VCaP (cell line): ENCODE measurements at regions not wholly inside any gene's neighbourhood (a gene's known extent, or its start where the extent isn't known, plus 50 kb on each side); places are given as distances from the start of the nearest gene placed in this dataset.
A peak's percentile ranks its signal among the peaks of the same experiment; 100 is the strongest.
"Not testable (repeated sequence)": the region's sequence is repeated elsewhere in the genome, so short reads cannot be mapped to it uniquely, and the experiment has no call there.

ENCODE experiments used
- H3K27ac ChIP-seq: fragments of 450-650 bp; 2 replicates; pipeline ENCODE4 v1.5.1; 2017
- TF ChIP-seq, protein P1 (sequence below): fragments of 450-650 bp; conservative IDR thresholded peaks from 2 replicates; pipeline ENCODE4 v1.5.1; 2017; ENCODE audit warnings: mild to moderate bottlenecking, moderate library complexity

DNA sequence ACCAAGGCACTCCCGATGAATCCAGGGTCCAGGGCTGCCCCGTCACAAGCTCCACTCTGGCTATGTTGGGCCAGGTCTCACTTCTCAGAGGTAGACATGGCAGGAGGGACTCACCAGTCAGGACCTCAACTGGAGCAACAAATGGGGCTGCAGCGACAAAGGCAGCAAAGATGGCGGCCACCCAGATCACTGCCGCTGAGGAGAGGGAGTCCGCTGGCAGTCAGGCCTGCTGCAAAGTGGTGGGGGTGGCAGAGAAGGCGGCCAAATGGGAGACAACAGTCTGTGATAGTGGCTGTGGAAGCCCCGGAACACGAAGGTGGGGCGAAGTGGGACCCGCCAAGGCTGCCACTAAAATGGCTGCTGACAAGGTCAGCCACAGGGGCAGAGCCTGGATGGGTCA is 143.3 kb upstream of the RADX start:
- TF ChIP-seq, protein P1, sequence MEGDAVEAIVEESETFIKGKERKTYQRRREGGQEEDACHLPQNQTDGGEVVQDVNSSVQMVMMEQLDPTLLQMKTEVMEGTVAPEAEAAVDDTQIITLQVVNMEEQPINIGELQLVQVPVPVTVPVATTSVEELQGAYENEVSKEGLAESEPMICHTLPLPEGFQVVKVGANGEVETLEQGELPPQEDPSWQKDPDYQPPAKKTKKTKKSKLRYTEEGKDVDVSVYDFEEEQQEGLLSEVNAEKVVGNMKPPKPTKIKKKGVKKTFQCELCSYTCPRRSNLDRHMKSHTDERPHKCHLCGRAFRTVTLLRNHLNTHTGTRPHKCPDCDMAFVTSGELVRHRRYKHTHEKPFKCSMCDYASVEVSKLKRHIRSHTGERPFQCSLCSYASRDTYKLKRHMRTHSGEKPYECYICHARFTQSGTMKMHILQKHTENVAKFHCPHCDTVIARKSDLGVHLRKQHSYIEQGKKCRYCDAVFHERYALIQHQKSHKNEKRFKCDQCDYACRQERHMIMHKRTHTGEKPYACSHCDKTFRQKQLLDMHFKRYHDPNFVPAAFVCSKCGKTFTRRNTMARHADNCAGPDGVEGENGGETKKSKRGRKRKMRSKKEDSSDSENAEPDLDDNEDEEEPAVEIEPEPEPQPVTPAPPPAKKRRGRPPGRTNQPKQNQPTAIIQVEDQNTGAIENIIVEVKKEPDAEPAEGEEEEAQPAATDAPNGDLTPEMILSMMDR, result no peak

GRCh38 chrX:106479920-106480319 is 131.9 kb upstream of the RADX start:
- no peak overlapping the region for H3K27ac ChIP-seq
- TF ChIP-seq, protein P1, result no peak

More for the DNA sequence above, 143.3 kb upstream of the RADX start:
- no peak overlapping the region for H3K27ac ChIP-seq

DNA sequence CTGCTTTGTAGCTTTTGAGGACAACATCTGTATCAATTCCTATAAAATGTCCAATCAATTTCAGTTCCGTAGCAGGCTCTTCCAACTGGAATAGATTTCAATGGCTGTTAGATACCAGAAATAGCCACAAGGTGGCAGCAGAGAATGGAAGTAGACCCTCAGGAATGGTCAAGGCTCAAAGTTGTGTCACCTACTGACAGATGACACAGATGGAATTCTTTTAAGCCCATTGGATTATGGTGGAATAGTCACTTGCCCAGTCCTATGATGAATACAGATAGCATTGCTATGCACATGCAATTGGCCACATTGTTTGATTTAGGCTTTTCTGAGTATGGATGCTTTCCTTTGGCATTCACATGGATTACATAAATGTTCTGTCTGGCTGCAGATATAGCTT is 130.4 kb upstream of the RADX start:
- H3K27ac ChIP-seq, result no peak overlapping the region
- TF ChIP-seq, protein P1, result peak; percentile 63

DNA sequence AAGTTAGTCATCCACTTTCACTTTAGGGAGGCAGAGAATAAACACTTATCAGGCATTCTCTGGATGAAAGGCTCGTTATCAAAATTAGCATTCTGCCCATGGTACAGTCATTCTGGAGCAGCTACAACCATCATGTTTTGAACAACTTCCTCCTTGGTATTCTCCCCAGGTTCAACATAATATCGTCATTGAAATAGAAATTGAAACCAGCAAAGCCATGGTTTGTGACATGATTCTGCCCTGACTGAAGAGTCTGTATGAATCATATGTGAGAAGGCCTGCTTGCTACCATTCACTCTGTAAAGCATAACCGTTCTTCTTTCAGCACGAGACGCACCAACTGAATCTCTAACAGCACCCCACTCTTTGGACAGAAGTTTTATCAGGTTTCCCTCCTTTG is 127.5 kb upstream of the RADX start:
- TF ChIP-seq, protein P1, result no peak
- H3K27ac ChIP-seq, result no peak overlapping the region

DNA sequence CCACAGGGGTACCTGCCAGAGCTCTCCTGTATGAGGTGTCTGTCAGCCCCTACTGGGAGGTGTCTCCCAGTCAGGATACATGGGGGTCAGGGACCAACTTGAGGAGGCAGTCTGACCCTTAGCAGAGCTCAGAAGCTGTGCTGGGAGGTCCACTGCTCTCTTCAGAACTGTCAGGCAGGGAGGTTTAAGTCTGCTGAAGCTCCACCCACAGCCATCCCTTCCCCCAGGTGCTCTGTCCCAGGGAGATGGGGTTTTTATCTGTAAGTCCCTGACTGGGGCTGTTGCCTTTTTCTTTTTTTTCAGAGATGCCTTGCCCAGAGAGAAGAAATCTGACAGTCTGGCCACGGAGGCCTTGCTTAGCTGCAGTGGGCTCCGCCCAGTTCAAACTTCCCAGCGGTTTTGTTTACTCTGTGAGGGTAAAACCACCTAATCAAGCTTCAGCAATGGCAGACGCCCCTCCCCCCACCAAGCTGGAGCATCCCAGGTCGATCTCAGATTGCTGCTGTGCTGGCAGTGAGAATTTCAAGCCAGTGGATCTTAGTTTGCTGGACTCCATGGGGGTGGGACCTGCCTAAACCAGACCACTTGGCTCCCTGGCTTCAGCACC is 118.5 kb upstream of the RADX start:
- not testable (repeated sequence) for H3K27ac ChIP-seq

DNA sequence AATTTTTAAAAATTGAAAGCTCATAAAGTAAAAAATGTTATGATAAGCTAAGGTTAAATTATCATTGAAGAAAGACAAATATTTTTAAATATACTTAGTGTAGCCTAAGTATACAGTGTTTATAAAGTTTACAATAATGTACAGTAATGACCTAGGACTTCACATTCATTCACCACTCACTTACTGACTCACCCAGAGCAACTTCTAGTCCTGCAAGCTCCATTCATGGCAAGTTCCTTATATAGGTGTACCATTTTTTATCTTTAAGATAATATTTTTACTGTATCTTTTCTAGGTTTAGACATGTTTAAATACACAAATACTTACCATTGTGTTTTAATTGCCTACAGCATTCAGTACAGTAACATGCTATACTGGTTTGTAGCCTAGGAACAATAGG is 112.3 kb upstream of the RADX start:
- H3K27ac ChIP-seq, result no peak overlapping the region
- TF ChIP-seq, protein P1, result no peak

DNA sequence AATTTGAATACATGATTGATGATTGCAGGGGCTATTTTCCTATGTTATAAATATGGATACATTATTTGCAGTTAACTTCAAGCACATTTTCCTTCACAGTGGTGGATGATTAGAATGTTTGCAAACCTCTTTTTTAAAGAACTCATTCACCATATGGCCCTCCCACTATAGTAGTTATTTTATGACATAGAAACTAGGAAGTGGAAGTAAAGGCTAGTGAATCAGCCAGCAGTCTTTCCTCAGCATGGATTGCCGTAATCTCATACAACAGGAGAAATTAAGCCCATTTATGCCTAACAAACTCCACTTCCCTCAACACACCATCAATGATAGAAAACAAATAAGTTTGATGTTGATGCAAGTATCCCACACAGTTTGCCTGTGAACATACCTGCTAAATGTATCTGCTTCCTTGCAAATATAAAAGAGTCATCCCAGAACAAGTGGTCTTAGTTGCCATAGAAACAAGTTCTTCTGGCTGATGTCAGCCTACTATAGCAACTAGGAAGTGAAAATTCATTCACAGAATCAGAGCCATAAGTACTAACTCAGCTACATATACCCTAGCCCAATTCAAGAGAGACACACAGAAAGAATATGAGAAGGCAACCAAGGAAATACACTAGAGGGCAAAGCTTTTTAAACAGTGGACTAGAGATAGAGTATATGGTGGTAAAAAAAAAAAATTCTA is 100.9 kb upstream of the RADX start:
- TF ChIP-seq, protein P1, result no peak
- no peak overlapping the region for H3K27ac ChIP-seq
